Body of pancreas (tissue), 4 donors: ENCODE measurements at regions not wholly inside any gene's neighbourhood (a gene's known extent, or its start where the extent isn't known, plus 50 kb on each side); places are given as distances from the start of the nearest gene placed in this dataset.

ENCODE experiments used
- ATAC-seq: fragments of 150-250 bp; one replicate; pipeline ENCODE4 v1.9.1; 2016
- DNase-seq, 4 donors: peaks; one replicate each; pipeline ENCODE4 v3.0.0-alpha.2; 2019
- H3K27ac ChIP-seq, 4 donors: fragments of 200-600 bp; sonication (generic); 1 replicate in 3 of 4; 2 replicates in 1 of 4; pipeline versions ENCODE4 v1.5.1 to v1.6.1; 2016 to 2019; ENCODE audit warnings: mild to moderate bottlenecking in 1 of 4, mixed read lengths in 1 of 4, moderate library complexity in 1 of 4
- H3K27me3 ChIP-seq, 2 donors: fragments of 200-600 bp; sonication (generic); one replicate each; pipeline ENCODE4 v1.6.0; 2016; ENCODE audit warnings: mild to moderate bottlenecking in 1 of 2
- H3K36me3 ChIP-seq, 2 donors: fragments of 200-600 bp; sonication (generic); replicated peaks in 1 of 2; 2 replicates each; pipeline ENCODE4 v1.5.1; 2016; ENCODE audit warnings: low read depth in 2 of 2; ENCODE audit not compliant: insufficient read depth in 1 of 2
- H3K4me1 ChIP-seq: fragments of 200-600 bp; sonication (generic); one replicate; pipeline ENCODE4 v1.6.0; 2016
- H3K4me3 ChIP-seq, 2 donors: fragments of 200-600 bp; sonication (generic); 1 replicate in 1 of 2; 2 replicates in 1 of 2; pipeline ENCODE4 v1.5.1; 2016 to 2019
- H3K9me3 ChIP-seq, 3 donors: fragments of 200-600 bp; sonication (generic); 1 replicate in 2 of 3; 2 replicates in 1 of 3; pipeline ENCODE4 v1.5.1; 2016
- CTCF ChIP-seq, 7 experiments: fragments of 450-650 bp in 4 of 7; fragments of 200-600 bp in 3 of 7; sonication (generic) in 3 of 7; IDR thresholded peaks; one replicate each; pipeline ENCODE4 v1.5.1; 2016 to 2019; ENCODE audit warnings: antibody characterized with exemption in 7 of 7
- POLR2A ChIP-seq, 3 donors: fragments of 450-650 bp; IDR thresholded peaks; one replicate each; pipeline ENCODE4 v1.6.1; 2016; ENCODE audit warnings: antibody characterized with exemption in 3 of 3, mild to moderate bottlenecking in 2 of 3
- WGBS, 2 donors: methylation state at CpG; one replicate each; pipeline ENCODE4 v1.1.5; 2017; 5-methylcytosine and 5-hydroxymethylcytosine counted together
- intact Hi-C: fragments of 100-400 bp; cut with DNase I; formaldehyde crosslinking; loops from one replicate; pipeline ENCODE4 v1.15.1; 2023

- no peaks in the 10 kb centered on the region for H3K36me3 ChIP-seq
- no peaks in the 10 kb centered on the region for H3K9me3 ChIP-seq
- H3K27ac ChIP-seq = no peak overlapping the region
- no peak overlapping the region for H3K4me3 ChIP-seq
- DNase-seq (no peak), ATAC-seq (no peak)
- H3K4me1 ChIP-seq = no peaks in the 10 kb centered on the region
- TF ChIP-seq POLR2A (IDR thresholded peaks at IDR 0.05) (no peak), CTCF (IDR thresholded peaks at IDR 0.05) (no peak)
- intact Hi-C loops = no loop called here
- 34 to 38% methylated on average over 3 of the region's 3 CpGs for WGBS, 2 donors
- no peaks in the 10 kb centered on the region for H3K27me3 ChIP-seq
These were observed 70.6 kb upstream of the E2F3 start for GRCh38 chr6:20331042-20331441.

- Histone ChIP-seq H3K27ac (no peak overlapping the region), H3K36me3 (no peaks in the 10 kb centered on the region), H3K9me3 (no peaks in the 10 kb centered on the region), H3K4me1 (no peaks in the 10 kb centered on the region), H3K4me3 (no peak overlapping the region), H3K27me3 (no peaks in the 10 kb centered on the region)
- intact Hi-C loops = no loop called here
- DNase-seq (no peak), ATAC-seq (no peak)
- WGBS, 2 donors = 76 to 83% methylated on average over 5 of the region's 5 CpGs
- TF ChIP-seq CTCF (IDR thresholded peaks at IDR 0.05) (no peak), POLR2A (IDR thresholded peaks at IDR 0.05) (no peak)
These were observed 70.1 kb upstream of the E2F3 start for GRCh38 chr6:20331625-20332024.

- intact Hi-C loops = no loop called here
- Histone ChIP-seq H3K27me3 (no peaks in the 10 kb centered on the region), H3K36me3 (no peaks in the 10 kb centered on the region), H3K4me3 (no peak overlapping the region), H3K4me1 (no peaks in the 10 kb centered on the region), H3K27ac (no peak overlapping the region), H3K9me3 (no peaks in the 10 kb centered on the region)
- whole genome bisulfite sequencing, 2 donors = 36 to 64% methylated on average over 1 of the region's 1 CpG
- TF ChIP-seq CTCF (IDR thresholded peaks at IDR 0.05) (no peak), POLR2A (IDR thresholded peaks at IDR 0.05) (no peak)
- DNase-seq = no peak
- no peak for ATAC-seq
These were observed 69.2 kb upstream of the E2F3 start for GRCh38 chr6:20332441-20333006.

- intact Hi-C loops = no loop called here
- Histone ChIP-seq H3K9me3 (no peaks in the 10 kb centered on the region), H3K4me3 (no peak overlapping the region), H3K27ac (no peak overlapping the region), H3K27me3 (no peaks in the 10 kb centered on the region), H3K36me3 (no peaks in the 10 kb centered on the region), H3K4me1 (no peaks in the 10 kb centered on the region)
- DNase-seq (no peak), ATAC-seq (no peak)
- TF ChIP-seq POLR2A (IDR thresholded peaks at IDR 0.05) (no peak), CTCF (IDR thresholded peaks at IDR 0.05) (no peak)
- WGBS, 2 donors = 71 to 74% methylated on average over 9 of the region's 9 CpGs
These were observed 67.9 kb upstream of the E2F3 start for GRCh38 chr6:20333721-20334269.

- H3K4me3 ChIP-seq = no peak overlapping the region
- 75 to 78% methylated on average over 8 of the region's 8 CpGs for WGBS, 2 donors
- TF ChIP-seq CTCF (IDR thresholded peaks at IDR 0.05) (no peak), POLR2A (IDR thresholded peaks at IDR 0.05) (no peak)
- DNase-seq (no peak), ATAC-seq (no peak)
- no peak overlapping the region for H3K27ac ChIP-seq
- no peaks in the 10 kb centered on the region for H3K36me3 ChIP-seq
- no peaks in the 10 kb centered on the region for H3K27me3 ChIP-seq
- H3K9me3 ChIP-seq = no peaks in the 10 kb centered on the region
- no peaks in the 10 kb centered on the region for H3K4me1 ChIP-seq
- intact Hi-C loops = no loop called here
These were observed 67.3 kb upstream of the E2F3 start for GRCh38 chr6:20334334-20334733.
